Activated CD4-positive, alpha-beta T cell treated with anti-CD3 and anti-CD28 coated beads, Interleukin-2, amount 50 U/mL, for 4 hours (primary cell): ENCODE measurements at regions not wholly inside any gene's neighbourhood (a gene's known extent, or its start where the extent isn't known, plus 50 kb on each side); places are given as distances from the start of the nearest gene placed in this dataset.
"Not testable (repeated sequence)": the region's sequence is repeated elsewhere in the genome, so short reads cannot be mapped to it uniquely, and the experiment has no call there.

ENCODE experiments used
- DNase-seq, 2 experiments: peaks; one replicate each; pipeline ENCODE4 v3.0.0-alpha.2; 2020

DNA sequence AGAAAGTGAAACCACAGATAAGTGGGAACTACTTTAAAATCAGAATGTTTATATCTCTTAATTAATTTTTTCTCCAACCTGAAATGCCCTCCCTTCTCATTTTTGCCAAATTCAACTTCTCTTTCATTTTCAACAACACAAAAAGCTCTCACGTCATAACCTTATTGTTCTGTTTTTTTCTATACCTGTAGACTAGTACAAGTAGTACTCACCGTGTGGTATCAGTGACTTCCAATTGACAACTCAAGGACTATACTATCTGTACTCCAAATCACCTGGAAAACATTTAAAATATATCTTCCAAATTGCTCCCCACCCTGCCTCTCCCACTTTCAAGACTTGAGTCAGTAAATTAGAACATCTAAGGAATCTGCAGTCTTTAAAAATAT, 72.8 kb upstream of the ZNF280D start:
- no peak for DNase-seq

DNA sequence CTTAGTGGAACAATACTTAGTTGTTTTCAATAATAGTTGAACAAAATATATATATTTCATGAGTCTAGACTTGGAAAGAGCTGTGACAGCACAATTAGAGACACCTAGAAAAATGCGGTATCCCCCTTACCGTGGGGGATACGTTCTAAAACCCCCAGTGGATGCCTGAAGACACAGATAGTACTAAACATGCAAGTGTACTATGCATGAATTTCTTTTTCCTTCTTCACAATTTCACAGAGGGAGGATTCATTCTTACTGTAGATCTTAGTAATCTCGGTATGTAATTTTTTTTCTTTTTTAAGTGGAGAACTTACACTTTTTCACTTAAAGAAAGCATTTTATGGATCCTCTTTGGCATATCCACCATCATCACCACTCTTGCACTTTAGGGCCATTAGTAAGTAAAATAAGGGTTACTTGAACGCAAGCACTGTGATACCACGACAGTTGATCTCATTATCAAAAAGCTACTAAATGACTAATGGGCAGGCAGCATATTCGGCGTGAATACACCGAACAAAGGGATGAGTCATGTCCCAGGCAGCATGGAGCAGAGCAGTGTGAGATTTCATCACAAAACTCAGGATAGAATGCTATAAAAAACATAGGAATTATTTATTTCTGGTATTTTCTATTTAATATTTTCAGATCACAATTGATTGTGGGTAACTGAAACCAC, 72.3 kb upstream of the ZNF280D start:
- DNase-seq: no peak

DNA sequence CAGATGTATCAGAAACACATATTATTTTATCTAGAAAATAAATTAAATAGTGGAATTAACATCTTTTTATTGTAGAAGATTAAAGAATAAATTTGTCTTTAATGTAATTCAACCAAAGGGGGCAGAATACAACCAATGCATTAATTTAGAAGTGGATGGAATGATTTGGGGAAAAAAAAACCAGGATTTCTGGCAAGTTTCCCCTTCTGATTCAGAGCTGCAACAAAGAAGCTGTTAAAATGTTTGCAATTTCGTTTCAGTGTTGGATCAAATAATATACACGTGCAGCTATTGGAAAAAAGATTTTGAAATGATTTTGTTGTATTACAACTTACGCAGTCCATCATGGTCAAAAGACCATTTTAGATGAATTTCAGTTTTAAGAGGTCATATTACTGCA, 71.6 kb upstream of the ZNF280D start:
- no peak for DNase-seq

DNA sequence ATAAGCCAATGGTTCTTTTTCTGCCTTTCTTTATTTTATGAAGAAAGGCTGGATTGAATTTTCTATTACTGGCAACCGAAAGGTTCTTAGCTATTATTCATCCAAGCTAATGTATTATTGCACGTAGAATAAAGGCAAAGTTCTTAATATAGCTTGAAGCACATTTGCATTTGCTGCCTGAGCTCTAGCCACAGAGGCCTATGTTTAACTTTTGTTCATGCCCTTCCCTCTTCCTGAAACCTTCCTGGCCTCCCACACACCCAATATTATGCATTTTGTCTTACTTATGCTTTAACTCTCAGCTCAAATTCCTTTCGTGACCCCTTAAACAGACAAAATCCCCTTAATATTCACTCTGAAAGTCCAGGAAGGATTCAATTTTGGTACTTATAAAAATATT, 71.0 kb upstream of the ZNF280D start:
- no peak for DNase-seq

DNA sequence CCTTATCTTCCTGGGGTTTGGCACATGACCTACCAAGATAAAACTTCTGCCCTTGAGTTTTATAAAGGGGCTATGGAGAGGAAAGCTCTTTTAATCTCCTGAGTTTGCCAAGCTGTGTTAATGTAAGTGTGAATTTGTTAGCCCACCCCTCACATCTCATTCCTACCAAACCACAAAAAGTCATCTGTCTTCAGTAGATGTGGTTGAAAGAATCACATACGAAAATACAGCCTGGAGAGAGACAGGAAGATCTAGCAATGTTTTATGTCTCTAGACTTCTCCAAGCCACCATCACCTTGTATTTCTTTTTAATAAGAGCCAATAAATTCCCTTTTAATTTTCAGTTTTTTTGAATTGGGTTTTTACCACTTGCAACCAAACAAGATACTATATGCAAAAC, 68.9 kb upstream of the ZNF280D start:
- DNase-seq: no peak

DNA sequence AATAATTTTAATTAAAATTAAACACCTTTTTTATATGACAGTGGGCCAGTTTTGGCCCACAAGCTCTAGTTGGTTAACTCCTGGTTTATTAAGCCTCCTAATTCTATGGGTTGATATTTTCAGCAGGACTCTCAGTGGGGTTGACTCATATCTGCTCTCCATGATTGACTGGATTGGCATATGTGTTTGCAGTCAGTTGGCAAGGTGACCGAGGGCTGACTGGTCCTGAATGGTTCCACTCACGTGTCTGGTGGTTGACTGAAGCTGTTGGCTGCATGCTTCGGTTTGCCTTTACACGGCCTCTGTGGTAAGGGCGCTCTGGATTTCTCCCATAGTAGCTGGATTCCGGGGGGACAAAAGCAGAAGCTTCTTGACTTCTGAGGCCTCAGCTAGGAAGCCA, 65.3 kb upstream of the ZNF280D start:
- no peak for DNase-seq

DNA sequence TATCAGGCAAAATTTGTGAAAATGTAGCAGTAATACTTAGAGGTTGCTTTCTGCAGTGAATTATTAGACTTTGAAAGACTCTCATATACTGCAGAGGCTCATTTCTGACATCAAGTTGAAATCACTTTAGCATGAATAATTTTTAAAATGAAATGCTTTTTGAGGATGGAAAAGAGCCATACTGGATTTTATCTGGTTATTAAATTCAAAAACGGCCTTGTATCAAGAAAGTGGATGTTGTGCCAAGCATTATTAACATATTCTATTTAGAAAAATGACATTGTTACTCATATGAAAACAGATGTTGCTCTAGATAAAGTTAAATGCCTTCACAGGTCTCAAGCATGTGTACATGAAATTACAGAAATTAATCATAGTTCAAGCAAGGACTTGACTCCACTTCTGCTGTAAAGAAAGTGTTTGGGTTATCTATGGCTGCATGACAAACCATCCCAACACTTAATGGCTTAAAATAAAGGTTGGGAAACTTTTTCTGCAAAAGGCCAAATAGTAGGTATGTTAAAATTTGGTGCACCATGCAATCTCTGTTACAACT, 64.5 kb upstream of the ZNF280D start:
- no peak for DNase-seq

DNA sequence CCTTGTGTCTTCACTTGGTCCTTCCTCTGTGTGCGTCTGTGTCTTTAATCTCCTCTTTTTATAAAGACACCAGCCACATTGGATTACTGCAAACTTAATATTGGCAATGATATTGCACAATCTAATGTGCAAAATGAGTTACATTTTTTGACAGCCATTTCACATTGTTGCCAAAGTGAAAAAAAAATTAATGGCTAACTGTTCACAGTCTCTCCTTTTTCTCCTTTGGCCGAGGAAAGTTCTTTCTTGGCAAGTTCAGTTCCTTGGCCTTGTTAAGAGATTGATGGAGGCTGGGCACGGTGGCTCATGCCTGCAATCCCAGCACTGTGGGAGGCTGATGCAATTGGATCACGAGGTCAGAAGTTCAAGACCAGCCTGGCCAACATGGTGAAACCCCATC, 62.2 kb upstream of the ZNF280D start:
- DNase-seq: no peak

DNA sequence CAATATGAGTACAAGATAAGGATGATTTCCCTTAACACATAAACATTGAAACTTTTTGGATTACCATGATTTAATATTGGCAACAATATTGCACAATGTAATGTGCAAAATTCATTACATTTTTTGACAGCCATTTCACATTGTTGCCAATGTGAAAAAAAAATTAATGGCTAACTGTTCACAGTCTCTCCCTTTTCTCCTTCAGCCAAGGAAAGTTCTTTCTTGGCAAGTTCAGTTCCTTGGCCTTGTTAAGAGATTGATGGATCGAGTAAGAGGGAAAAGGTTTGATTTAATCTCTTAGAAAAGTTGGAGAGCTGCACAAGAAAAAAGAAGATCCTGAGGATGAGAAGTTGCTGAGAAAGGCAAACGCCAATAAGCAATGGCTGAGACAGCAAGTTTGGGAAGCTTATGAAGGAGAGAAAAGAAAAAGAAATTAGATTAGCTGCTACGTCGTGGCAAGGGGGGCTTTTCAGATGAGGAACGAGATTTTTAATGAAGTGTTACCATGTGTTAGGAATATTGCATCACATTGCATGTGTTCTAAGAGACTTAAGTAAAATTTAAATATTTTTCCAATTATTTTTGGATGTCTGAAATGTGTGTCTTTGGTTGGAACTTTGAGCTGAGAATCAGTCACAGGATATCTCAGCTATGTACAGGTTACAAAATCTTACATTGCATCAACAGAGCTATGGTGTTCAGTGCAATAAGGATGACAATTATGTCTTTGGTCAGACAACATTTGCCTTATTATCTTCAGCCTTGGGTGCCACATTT, 61.4 kb upstream of the ZNF280D start:
- no peak for DNase-seq

DNA sequence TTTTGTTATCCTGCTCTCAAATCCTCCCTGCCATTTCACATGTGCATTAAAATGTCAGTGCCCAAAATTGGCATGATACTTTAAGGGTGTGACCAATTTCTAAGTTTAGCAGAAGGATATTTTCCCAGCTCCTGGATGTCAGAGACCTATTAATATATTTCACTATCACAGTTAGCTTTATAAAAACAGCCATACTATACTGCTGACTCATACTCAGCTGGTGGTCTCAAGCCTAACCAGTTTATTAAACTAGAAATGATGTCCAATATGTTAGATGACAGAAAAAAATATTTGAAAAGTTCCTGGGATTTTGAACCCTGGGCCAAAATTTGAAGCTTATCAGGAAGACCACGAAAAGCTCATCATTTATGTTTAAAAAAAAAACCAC, 60.9 kb upstream of the ZNF280D start:
- no peak for DNase-seq

DNA sequence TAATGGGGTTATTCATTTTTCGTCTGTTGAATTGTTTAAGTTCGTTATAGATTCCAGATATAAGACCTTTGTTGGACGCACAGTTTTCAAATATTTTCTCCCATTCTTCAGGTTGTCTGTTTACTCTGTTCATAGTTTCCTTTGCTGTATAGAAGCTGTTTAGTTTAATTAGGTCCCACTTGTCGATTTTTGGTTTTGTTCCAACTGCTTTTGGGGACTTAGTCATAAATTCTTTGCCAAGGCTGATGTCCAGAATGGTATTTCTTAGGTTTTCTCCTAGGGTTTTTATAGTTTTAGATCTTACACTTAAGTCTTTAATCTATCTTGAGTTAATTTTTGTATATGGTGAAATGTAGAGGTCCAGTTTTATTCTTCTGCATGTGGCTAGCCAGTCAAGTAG, 58.9 kb upstream of the ZNF280D start:
- DNase-seq: no peak

DNA sequence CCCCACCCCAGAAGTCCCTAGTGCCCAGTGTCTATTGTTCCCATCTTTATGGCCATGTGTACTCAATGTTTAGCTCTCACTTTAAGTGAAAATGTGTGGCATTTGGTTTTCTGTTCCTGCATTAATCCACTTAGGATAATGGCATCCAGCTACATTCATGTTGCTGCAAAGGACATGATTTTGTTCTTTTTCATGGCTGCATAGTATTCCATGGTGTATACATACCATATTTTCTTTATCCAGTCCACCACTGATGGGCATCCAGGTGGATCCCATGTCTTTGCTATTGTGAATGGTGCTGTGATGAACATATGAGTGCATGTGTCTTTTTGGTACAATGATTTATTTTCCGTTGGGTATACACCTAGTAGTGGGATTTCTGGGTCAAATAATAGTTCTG, 58.2 kb upstream of the ZNF280D start:
- not testable (repeated sequence) for DNase-seq

DNA sequence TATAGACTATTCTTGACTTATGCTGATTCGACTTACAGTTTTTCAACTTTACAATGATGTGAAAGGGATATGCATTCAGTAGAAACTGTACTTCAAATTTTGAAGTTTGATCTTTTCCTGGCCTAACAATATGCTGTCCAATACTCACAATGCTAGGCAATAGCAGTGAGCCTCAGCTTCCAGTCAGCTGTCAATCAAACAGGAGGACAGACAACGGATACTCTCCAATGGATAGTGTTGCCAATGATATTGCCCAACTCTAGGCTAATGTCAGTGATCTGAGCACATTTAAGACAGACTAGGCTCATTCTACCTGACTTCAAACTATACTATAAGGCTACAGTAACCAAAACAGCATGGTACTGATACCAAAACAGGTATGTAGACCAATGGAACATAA, 55.0 kb upstream of the ZNF280D start:
- no peak for DNase-seq

DNA sequence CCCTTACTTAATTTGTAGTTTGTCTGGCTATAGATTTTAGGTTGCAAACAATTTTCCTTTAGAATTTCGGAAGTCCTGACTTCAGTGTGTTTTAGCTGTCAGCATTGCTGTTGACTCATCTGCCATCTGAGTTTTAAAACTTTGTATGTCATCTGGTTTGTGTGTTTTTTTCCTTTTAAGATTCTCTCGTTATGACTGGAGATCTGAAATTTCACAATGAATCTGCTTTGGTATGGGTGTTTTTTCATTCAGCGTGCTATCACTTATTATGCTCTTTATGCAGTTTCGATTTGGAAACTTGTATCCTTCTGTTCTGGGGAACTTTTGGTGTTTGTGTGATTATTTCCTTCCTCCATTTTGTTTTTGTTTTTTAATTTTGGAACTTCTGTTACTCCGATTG, 53.7 kb upstream of the ZNF280D start:
- DNase-seq: no peak

DNA sequence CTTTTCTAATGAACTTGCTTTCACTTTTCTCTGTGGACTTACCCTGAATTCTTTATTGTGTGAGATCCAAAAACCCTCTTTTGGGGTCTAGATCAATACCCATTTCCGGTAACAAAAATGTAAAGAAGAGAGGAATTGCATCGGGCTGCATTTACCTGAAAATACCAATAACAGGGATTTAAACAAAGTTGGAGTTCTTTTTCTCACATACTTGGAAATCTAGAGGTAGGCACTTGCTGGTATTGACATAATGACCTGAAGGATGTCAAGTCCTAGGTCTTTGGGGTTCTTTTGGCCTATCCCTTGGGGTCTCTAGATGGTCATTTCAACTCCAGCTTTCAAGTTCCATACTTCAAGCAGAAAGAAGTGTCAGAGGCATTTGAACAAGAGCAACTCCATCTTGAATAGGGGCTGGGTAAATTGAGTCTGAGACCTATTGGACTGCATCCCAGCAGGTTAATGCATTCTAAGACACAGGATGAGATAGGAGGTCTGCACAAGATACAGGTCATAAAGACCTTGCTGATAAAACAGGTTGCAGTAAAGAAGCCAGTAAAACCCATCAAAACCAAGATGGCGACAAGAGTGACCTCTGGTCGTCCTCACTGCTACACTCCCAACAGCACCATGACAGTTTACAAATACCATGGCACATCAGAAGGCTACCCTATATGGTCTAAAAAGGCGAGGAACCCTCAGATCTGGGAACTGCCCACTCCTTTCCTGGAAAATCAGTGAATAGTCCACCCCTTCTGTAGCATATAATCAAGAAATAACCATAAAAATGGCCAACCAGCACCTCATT, 50.8 kb upstream of the ZNF280D start:
- no peak for DNase-seq

DNA sequence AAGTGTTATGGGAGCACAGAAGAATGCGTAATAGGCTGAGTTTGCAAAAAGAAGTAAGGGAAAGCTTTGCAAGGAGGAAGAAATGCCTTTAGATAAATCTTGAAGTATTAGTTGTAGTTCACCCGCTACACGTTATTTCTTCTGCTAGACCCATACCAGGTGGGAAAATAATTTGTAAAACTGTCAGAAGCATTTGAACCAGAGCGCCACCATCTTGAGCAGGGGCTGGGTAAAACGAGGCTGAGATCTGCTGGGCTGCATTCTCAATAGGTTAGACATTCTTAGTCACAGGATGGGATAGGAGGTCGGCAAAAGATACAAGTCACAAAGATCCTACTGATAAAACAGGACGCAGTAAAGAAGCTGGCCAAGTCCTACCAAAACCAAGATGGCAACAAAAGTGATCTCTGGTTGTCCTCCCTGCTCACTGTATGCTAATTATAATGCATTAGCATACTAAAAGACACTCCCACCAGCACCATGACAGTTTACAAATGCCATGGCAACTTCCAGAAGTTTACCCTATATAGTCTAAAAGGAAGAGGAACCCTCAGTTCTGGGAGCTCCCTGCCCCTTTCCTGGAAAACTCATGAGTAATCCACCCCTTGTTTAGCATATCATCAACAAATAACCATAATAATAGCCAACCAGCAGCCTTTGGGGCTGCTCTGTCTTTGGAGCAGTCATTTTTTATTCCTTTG, 50.0 kb upstream of the ZNF280D start:
- no peak for DNase-seq
